ENCODE measurements at regions not wholly inside any gene's neighbourhood (a gene's known extent, or its start where the extent isn't known, plus 50 kb on each side); places are given as distances from the start of the nearest gene placed in this dataset.

DNA sequence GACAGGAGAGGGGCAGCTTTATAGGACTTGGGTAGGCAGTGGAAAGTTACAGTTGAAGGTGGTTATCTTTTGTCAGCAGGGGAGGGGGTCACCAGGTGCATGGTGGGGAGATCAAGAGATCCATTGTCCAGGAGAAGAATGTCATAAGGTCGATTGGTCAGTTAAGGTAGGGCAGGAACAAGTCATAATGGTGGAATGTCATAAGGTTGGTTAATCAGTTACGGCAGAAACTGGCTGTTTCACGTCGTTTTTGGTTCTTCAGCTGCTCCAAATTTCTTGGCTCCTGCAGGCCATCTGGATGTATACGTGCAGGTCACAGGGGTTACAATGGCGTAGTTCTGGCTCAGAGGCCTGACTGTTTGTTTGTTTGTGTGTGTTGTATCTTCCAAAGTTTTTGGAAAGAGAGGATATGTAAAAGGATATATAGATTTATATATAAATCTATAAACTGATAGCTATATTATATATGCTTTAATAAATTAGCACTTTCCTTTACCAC is 565.1 kb downstream of the ZNF385D start:
- TF ChIP-seq, protein P1, sequence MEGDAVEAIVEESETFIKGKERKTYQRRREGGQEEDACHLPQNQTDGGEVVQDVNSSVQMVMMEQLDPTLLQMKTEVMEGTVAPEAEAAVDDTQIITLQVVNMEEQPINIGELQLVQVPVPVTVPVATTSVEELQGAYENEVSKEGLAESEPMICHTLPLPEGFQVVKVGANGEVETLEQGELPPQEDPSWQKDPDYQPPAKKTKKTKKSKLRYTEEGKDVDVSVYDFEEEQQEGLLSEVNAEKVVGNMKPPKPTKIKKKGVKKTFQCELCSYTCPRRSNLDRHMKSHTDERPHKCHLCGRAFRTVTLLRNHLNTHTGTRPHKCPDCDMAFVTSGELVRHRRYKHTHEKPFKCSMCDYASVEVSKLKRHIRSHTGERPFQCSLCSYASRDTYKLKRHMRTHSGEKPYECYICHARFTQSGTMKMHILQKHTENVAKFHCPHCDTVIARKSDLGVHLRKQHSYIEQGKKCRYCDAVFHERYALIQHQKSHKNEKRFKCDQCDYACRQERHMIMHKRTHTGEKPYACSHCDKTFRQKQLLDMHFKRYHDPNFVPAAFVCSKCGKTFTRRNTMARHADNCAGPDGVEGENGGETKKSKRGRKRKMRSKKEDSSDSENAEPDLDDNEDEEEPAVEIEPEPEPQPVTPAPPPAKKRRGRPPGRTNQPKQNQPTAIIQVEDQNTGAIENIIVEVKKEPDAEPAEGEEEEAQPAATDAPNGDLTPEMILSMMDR (IDR thresholded peaks at IDR 0.05), result no peak
- TF ChIP-seq, protein P2, sequence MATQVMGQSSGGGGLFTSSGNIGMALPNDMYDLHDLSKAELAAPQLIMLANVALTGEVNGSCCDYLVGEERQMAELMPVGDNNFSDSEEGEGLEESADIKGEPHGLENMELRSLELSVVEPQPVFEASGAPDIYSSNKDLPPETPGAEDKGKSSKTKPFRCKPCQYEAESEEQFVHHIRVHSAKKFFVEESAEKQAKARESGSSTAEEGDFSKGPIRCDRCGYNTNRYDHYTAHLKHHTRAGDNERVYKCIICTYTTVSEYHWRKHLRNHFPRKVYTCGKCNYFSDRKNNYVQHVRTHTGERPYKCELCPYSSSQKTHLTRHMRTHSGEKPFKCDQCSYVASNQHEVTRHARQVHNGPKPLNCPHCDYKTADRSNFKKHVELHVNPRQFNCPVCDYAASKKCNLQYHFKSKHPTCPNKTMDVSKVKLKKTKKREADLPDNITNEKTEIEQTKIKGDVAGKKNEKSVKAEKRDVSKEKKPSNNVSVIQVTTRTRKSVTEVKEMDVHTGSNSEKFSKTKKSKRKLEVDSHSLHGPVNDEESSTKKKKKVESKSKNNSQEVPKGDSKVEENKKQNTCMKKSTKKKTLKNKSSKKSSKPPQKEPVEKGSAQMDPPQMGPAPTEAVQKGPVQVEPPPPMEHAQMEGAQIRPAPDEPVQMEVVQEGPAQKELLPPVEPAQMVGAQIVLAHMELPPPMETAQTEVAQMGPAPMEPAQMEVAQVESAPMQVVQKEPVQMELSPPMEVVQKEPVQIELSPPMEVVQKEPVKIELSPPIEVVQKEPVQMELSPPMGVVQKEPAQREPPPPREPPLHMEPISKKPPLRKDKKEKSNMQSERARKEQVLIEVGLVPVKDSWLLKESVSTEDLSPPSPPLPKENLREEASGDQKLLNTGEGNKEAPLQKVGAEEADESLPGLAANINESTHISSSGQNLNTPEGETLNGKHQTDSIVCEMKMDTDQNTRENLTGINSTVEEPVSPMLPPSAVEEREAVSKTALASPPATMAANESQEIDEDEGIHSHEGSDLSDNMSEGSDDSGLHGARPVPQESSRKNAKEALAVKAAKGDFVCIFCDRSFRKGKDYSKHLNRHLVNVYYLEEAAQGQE (IDR thresholded peaks at IDR 0.05; ENCODE audit: insufficient read depth in 1 of 2, low read depth in 2 of 2, low read length in 1 of 2), result no peak
- no peak for TF ChIP-seq SIN3A (IDR thresholded peaks at IDR 0.05; ENCODE audit: borderline replicate concordance, insufficient read depth, low read depth, low read length)
- TF ChIP-seq POLR2AphosphoS5 (IDR thresholded peaks at IDR 0.05; ENCODE audit: low read depth, low read length), result no peak
- no peak for TF ChIP-seq TCF7L2 (IDR thresholded peaks at IDR 0.05; ENCODE audit: low read depth, low read length)
- BruUV-seq (replicated peaks), result no TSS peak
- intact Hi-C loops (cut with micrococcal nuclease; ENCODE audit: unreplicated experiment) (no loop called here), in situ Hi-C loops (cut with HindIII; ENCODE audit: low pct_unique_long_range_greater_than_20kb, low sequenced_read_pairs) (no loop called here)
- DNase-seq (ENCODE audit: low read depth, low spot score), result no peak
- H3K27me3 ChIP-seq (ENCODE audit: control insufficient read depth, insufficient read depth, low read length), result no peaks in the 10 kb centered on the region
- no peaks in the 10 kb centered on the region for H3K36me3 ChIP-seq (ENCODE audit: control insufficient read depth, insufficient read depth, low read length)
- H3K4me1 ChIP-seq (ENCODE audit: control insufficient read depth, insufficient read depth, low read length), result no peaks in the 10 kb centered on the region
- no peaks in the 10 kb centered on the region for H3K9me3 ChIP-seq (ENCODE audit: control insufficient read depth, insufficient read depth, low read depth, low read length)
- no peak overlapping the region for H3K4me3 ChIP-seq (ENCODE audit: low read depth in 2 of 2, low read length in 2 of 2)
- no peak for ATAC-seq
- ChIA-PET POLR2A (no interaction called here), CTCF (no interaction called here)
- H3K27ac ChIP-seq (ENCODE audit: low read length), result no peak overlapping the region

DNA sequence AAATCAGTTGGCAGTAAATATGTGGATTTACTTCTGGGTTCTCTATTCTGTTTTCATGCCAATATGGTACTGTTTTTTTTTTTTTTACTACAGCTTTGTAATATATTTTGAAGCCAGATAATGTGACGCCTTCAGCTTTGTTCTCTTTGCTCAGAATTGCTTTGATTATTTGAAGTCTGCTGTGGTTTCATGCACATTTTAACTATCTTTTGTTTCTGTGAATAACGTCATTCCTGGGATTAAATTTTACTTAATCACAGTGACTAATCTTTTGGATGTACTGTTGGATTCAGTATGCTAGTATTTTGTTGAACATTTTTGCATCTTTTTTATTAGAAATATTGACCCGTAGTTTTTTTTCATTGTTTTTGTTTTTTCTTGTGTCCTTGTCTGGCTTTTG is 576.5 kb downstream of the ZNF385D start:
- no peaks in the 10 kb centered on the region for H3K36me3 ChIP-seq (ENCODE audit: control insufficient read depth, insufficient read depth, low read length)
- no peak for DNase-seq (ENCODE audit: low read depth, low spot score)
- POLR2A ChIA-PET, result no interaction called here
- H3K27me3 ChIP-seq (ENCODE audit: control insufficient read depth, insufficient read depth, low read length), result no peaks in the 10 kb centered on the region
- no peak for ATAC-seq
- CTCF ChIA-PET, result no interaction called here
- no peaks in the 10 kb centered on the region for H3K4me1 ChIP-seq (ENCODE audit: control insufficient read depth, insufficient read depth, low read length)
- TF ChIP-seq POLR2AphosphoS5 (IDR thresholded peaks at IDR 0.05; ENCODE audit: low read depth, low read length) (no peak), SIN3A (IDR thresholded peaks at IDR 0.05; ENCODE audit: borderline replicate concordance, insufficient read depth, low read depth, low read length) (no peak), TCF7L2 (IDR thresholded peaks at IDR 0.05; ENCODE audit: low read depth, low read length) (no peak)
- TF ChIP-seq, protein P1 (IDR thresholded peaks at IDR 0.05), result no peak
- TF ChIP-seq, protein P2 (IDR thresholded peaks at IDR 0.05; ENCODE audit: insufficient read depth in 1 of 2, low read depth in 2 of 2, low read length in 1 of 2), result no peak
- intact Hi-C loops (cut with micrococcal nuclease; ENCODE audit: unreplicated experiment), result no loop called here
- in situ Hi-C loops (cut with HindIII; ENCODE audit: low pct_unique_long_range_greater_than_20kb, low sequenced_read_pairs), result no loop called here
- no peaks in the 10 kb centered on the region; the same call in 1 of the 2 replicates for H3K9me3 ChIP-seq (ENCODE audit: control insufficient read depth, insufficient read depth, low read depth, low read length)
- no peak overlapping the region for H3K27ac ChIP-seq (ENCODE audit: low read length)
- H3K4me3 ChIP-seq (ENCODE audit: low read depth in 2 of 2, low read length in 2 of 2), result no peak overlapping the region
- no TSS peak for BruUV-seq (replicated peaks)

All from Panc1 (cell line).